Forelimb muscle (tissue), 1 donor: ENCODE measurements at regions not wholly inside any gene's neighbourhood (a gene's known extent, or its start where the extent isn't known, plus 50 kb on each side); places are given as distances from the start of the nearest gene placed in this dataset.
A peak's percentile ranks its signal among the peaks of the same experiment; 100 is the strongest.

Experiments
- DNase-seq: peaks from one replicate; pipeline ENCODE4 v3.0.0-alpha.2; 2013; ENCODE audit warnings: low read depth

DNA sequence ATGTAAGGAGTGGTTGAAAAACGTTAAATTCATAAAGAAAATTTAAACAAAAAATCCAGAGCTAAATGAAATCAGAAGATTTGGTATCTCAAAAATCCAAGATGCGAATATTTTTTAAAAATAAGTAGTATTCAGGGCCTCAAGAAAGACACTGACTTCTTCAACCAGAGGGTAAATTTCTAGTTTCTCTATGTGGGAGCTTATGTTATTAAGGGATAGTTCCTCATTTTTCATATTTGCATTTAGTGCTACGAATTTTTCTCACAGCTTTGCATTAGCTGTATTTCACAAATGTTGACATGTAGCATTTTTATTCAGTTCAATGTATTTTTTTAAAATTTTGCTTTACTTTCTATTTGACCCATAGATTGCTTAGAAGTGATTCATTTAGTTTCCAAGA is 454.7 kb downstream of the CBLN2 start:
- DNase-seq, result no peak

- DNase-seq, result peak; percentile 1
These were observed 457.7 kb downstream of the CBLN2 start for GRCh38 chr18:72086421-72086820.

DNA sequence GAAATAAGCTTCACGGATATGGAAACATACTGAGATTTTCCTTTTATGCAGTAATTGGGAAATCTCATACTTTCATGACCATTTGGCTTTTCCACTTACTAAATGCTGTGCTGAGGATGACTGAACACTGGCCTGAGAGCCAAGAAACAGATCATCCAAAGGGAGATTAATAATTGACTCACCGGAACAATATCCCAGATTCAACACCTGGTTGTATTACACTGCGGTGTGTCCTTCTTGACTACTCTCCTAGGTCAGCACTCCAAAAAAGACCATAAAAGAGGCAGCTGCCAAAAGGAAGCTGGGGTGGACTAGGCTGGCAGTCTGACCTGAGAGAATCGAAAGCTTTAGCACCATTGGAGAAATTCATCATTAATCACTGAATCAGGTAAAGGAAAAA is 469.1 kb downstream of the CBLN2 start:
- no peak for DNase-seq

GRCh38 chr18:72063001-72063400 is 481.1 kb downstream of the CBLN2 start:
- DNase-seq, result no peak

DNA sequence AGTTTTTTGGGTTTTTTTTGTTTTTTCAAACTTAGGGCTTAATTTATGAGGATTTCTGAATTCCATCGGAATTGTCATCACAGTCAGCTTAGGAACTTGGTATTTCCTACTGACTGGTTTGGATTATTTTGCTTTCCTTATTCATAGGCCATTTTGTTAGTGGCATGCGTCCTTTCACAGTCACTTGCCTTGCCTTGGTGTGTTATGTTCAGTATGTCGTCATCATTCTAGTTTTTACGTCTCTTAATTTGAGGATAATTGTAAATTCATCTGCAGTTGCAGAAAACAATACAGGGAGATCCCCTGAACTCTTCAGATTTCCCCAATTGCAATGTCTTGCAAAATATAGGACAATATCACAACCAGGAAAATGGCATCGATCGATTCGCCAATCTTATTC is 485.3 kb downstream of the CBLN2 start:
- no peak for DNase-seq

GRCh38 chr18:72056171-72056570 is 488.0 kb downstream of the CBLN2 start:
- no peak for DNase-seq

DNA sequence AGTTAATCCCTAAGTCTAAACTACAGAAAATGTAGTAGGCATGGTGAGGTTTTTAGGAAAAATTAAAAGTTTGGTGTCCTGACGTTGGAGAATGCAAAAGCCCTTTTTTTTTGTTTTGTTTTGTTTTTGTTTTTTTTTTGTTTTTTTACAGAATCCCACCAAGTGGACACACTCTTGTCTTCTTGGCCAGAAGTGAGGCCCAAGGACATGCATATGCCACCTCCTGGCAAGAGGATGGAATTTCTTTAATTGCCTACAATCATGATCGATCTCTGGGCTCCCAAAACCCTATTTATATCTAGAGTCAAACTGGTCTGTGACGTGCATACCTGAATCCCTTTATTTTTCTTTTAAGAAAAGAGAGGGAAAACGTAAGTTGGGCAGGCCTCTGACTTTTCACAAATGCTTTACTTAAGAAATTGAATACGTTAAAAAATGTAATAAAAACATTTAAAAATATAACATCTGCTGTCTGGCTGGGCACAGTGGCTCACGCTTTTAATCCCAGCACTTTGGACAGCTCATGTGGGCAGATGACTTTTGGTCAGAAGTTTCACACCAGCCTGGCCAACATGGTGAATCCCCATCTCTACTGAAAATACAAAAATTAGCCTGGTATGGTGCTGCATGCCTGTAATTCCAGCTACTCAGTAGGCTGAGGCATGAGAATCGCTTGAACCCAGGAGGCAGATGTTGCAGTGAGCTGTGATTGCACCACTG is 502.7 kb downstream of the CBLN2 start:
- no peak for DNase-seq

DNA sequence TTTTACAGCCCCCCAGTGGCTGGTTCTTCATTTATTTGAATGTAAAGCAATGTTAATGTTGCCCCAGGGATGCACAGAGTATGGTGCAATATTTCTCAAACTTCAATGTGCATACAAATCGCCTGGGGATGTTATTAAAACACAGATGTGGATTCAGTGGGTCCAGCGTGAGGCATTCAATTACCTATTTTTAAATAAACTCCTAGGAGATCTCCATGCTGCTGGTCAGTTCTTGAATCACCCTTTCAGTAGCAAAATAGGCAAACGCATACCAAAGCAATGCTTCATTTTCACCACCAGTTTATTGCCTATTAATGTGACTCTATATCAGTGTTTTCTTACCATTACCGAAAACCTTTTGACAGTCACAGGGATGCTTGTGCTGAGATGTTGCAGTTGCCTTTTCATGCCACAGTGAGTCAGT is 530.7 kb downstream of the CBLN2 start:
- no peak for DNase-seq

DNA sequence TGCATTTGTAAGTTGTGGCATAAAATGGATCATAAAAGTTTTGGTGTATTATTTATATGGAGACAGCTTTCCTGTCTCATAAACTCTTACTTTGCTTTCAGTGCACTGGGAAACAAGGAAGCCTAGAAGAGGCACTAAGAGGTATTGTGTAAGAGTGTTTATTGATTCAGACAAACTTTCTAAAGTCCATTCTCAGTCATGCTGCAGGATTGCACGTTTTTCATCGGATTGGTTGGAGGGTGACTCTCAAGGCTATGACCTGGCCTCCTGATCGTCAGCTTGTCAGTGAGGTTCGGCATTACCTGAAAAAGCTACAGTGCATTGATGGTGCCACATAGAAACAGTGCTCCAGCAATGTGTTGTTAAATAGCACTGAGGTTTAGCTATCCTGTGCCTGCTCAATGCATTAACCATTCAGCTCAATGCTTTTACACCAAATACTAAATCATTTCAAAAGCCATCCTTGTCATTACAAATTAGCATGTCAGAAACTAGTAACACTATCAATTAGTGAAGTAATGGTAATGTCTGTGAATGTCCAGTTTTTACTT is 545.5 kb downstream of the CBLN2 start:
- no peak for DNase-seq

- DNase-seq, result no peak
These were observed 548.2 kb downstream of the CBLN2 start for GRCh38 chr18:71995904-71996465.

- no peak for DNase-seq
These were observed 549.9 kb downstream of the CBLN2 start for GRCh38 chr18:71994273-71994672.

DNA sequence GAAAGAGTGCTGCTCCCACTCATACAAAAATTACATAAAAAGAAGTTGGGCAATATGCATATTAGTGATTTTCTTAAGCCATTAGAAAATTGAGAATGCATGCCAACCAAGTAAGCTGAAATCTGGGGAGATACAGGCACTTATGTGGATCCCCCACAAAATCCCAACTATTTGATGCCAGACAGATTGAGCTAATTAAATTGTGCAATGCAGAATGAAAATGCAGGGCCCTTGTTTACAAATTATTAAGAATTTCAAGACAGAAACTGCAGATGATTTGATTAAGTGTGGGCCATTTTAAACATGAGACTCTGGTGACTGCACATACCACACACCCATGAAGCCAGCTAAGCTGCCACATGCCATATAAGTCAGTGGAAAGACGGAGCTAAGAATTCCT is 554.5 kb downstream of the CBLN2 start:
- DNase-seq, result no peak

DNA sequence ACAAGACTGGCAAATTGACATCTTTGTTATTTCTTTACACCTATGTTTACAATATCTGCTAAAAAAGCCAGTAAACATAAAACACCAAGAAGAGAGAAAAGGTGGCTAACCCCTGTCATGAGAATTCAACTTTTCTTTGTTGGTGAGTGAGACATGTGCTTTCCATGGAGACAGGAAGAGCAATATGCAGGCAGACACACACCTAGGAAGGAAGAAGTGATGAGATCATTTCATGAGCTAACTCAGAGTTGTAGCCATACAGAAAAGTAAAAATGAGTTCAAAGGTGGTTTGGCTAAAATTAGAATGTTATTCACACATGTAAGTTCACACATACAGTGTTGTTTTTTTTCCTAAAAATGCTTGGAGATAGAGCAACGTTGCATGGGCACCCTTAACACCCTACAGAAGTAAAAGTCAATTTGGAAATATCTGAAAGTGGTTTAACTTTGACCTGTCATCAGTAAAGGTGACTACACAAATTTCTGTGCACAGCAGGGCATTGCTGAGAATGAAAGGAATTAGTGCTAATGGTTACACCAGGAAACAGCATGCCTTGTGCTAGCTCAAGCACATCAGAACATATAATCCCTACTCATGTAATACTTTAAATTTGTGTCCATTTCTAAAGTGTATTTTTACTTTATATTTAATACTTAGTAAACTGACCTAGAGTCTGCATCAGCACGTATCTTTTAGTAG is 557.6 kb downstream of the CBLN2 start:
- DNase-seq, result no peak

- DNase-seq, result no peak
These were observed 567.4 kb downstream of the CBLN2 start for GRCh38 chr18:71976744-71977143.

DNA sequence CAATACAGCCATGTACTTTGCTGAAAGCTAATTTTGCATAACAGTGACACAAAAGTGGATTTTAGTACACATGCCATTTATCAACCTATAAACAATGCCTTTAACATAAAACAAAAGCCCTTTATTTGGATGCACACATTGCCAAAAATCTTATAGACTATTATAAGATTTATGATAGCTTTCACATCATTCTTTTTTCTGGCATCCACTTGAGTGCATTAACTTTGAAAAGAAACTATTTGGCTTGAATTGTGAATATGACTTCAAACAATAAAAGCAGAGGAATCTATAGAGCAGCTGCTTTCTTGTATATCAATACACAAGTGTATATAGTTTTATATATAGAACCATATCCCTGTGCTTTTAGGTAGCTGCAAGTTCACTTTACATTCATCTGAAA is 577.4 kb downstream of the CBLN2 start:
- DNase-seq, result no peak

GRCh38 chr18:71958605-71959004 is 585.5 kb downstream of the CBLN2 start:
- DNase-seq, result no peak

GRCh38 chr18:71951001-71951400 is 593.1 kb downstream of the CBLN2 start:
- DNase-seq, result no peak

DNA sequence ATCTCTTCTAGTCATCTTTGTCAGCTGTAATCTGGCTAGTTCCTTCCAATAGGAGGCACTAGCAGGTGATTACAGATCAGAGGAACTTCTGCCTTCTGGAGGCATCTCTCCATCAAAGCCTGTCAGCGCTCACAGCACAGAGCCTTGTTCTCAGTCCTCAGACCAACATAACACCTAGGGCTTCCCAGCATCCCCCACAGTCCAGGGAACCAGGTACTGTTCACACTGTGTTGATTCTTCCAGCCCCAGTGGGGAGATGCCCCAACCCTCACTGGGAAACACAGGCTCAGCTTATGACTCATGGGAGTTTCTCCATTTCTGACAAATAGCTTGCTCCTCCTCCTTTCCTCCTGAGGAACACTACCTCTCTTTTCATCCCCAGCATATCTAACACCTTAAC is 601.7 kb downstream of the CBLN2 start:
- DNase-seq, result no peak

GRCh38 chr18:71939483-71939882 is 604.7 kb downstream of the CBLN2 start:
- DNase-seq, result no peak

GRCh38 chr18:71936744-71937143 is 607.4 kb downstream of the CBLN2 start:
- no peak for DNase-seq

DNA sequence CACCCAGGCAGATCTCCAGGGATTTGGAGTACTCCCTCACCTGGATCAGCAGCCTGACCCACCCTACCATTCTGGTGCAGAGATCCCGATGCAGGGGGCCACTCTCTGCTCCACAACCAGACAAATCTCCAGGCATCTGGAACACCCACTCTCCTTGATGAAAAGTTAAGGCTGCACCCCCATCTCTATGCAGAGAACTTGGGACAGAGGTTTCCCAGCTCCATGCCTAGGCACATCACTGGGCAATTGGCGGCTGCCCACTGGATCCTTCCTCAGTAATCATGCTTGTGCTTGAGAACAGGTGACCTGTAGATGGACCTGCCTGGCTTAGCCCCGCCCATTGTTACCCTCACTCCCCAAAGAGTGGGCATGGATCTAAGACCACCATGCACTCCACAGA is 624.9 kb downstream of the CBLN2 start:
- no peak for DNase-seq

DNA sequence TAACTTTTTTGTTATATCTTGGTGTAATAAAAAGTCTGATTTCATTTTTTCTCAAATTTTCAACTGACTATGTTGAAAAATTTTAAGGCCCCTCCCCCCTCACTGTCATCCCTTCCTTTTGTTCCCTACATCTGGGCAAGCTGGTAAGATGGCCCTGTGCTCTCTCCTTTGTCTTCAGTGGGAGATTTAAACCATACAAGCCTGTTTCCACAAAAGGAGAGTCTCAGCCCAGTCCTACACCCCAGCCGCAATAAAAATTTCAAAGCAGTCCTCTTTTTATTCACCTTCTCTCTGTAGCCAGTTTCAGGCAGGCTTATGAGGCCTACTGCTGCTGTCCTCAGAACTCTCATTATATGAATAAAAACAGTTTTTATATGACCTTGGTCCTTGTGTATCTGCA is 630.5 kb downstream of the CBLN2 start:
- DNase-seq, result no peak

- no peak for DNase-seq
These were observed 641.7 kb downstream of the CBLN2 start for GRCh38 chr18:71902482-71902881.
